ENCODE measurements at regions not wholly inside any gene's neighbourhood (a gene's known extent, or its start where the extent isn't known, plus 50 kb on each side); places are given as distances from the start of the nearest gene placed in this dataset.

GRCh38 chr3:155029941-155030340 is 50.2 kb upstream of the MME start:
- FAIRE-seq = no peak

GRCh38 chr3:155026999-155027591 is 53.0 kb upstream of the MME start:
- no peak for FAIRE-seq

GRCh38 chr3:155024006-155024638 is 56.0 kb upstream of the MME start:
- FAIRE-seq = peak; percentile 4

GRCh38 chr3:155022896-155023295 is 57.2 kb upstream of the MME start:
- FAIRE-seq = no peak

GRCh38 chr3:155019575-155019974 is 60.5 kb upstream of the MME start:
- no peak for FAIRE-seq

- FAIRE-seq = no peak
These were observed 61.3 kb upstream of the MME start for GRCh38 chr3:155018621-155019330.

GRCh38 chr3:155015776-155016436 is 64.2 kb upstream of the MME start:
- no peak for FAIRE-seq

- no peak for FAIRE-seq
These were observed 65.2 kb upstream of the MME start for GRCh38 chr3:155014953-155015352.

- FAIRE-seq = no peak
These were observed 66.7 kb upstream of the MME start for GRCh38 chr3:155013427-155013826.

- no peak for FAIRE-seq
These were observed 67.5 kb upstream of the MME start for GRCh38 chr3:155012584-155012983.

- no peak for FAIRE-seq
These were observed 69.7 kb upstream of the MME start for GRCh38 chr3:155010416-155010815.

GRCh38 chr3:155009217-155009616 is 70.9 kb upstream of the MME start:
- no peak for FAIRE-seq

- no peak for FAIRE-seq
These were observed 72.4 kb upstream of the MME start for GRCh38 chr3:155007729-155008128.

GRCh38 chr3:155001289-155002010 is 78.7 kb upstream of the MME start:
- no peak for FAIRE-seq

- FAIRE-seq = no peak
These were observed 87.5 kb upstream of the MME start for GRCh38 chr3:154992655-154993054.

GRCh38 chr3:154990543-154990942 is 89.6 kb upstream of the MME start:
- FAIRE-seq = peak; percentile 12

GRCh38 chr3:154987846-154988245 is 92.3 kb upstream of the MME start:
- no peak for FAIRE-seq

- FAIRE-seq = no peak
These were observed 98.5 kb upstream of the MME start for GRCh38 chr3:154981664-154982063.

GRCh38 chr3:154981201-154981600 is 98.9 kb upstream of the MME start:
- no peak for FAIRE-seq

GRCh38 chr3:154979331-154979730 is 100.8 kb upstream of the MME start:
- FAIRE-seq = no peak

- no peak for FAIRE-seq
These were observed 102.5 kb upstream of the MME start for GRCh38 chr3:154977666-154978065.

GRCh38 chr3:154976072-154976983 is 103.8 kb upstream of the MME start:
- no peak for FAIRE-seq

All from endometrium (tissue), 2 donors.